T-helper 22 cell (primary cell): ENCODE measurements at regions not wholly inside any gene's neighbourhood (a gene's known extent, or its start where the extent isn't known, plus 50 kb on each side); places are given as distances from the start of the nearest gene placed in this dataset.

Experiments
- DNase-seq: peaks from one replicate; pipeline ENCODE4 v3.0.0-alpha.2; 2020; ENCODE audit warnings: low read depth

DNA sequence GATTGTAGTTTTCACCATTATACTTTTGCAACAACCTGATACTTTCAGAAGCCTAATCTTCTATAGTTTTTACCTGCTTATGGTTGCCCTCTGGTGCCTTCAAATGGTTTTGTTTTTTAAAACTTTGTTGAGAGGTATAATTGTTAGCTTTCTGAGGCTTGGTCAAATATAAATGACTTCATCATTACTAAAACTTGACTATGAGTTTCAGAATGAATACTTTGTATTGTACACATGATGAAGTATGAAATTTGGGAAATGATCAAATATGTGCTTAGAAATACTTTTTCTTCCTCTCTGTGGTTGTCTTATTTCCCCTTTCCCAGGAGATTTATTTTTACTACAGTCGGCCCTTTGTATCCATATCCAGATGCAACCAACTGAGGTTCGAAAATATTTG, 151.8 kb upstream of the B3GALT2 start:
- DNase-seq: no peak

DNA sequence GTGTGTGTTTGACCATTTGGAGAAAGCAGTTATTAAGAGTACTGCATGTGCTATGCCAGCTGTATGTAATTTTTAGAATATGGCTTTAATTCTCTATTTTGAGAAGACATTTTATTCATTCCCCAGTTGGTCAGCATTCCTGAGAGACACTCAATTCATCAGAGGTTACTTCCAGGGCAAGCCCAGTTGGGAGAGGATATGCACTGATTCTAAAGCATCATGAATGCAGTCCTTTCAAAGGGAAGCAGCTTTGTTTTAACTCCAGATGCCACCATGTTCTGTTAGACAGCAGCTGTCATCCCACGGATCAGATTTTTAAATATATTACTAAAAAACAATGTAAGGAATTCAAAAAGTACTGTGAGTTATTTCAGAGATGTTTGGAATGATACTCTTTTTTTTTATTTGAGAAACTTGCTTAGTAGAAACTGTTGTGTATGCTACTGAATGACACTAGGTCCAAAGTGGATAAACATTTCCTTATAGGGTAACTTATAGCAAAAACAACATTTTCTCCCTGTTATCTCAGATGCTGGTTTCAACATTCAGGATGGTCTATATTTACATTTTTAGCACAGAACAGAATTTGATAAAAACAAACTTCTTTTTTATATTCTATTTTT, 149.5 kb upstream of the B3GALT2 start:
- DNase-seq: no peak

GRCh38 chr1:193333166-193333565, 146.8 kb upstream of the B3GALT2 start:
- no peak for DNase-seq

DNA sequence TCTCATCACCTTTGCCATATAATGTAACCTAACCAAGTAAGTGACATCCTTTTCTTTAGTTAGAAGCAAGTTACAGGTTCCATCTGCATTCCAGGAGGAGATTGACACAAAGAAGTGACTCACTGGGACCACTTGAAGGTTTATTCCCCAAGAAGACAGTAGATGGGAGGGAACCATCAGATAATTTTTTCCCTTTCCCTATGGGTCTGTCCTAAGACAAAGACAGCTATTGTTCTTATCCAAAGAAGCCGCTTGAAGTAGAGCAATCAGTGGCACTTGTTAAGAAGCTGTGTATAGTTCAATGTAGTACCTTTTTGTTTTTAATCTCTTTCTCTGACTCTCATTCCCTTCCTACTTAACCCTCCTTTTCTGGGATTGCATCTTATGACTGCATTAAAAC, 139.9 kb upstream of the B3GALT2 start:
- no peak for DNase-seq

DNA sequence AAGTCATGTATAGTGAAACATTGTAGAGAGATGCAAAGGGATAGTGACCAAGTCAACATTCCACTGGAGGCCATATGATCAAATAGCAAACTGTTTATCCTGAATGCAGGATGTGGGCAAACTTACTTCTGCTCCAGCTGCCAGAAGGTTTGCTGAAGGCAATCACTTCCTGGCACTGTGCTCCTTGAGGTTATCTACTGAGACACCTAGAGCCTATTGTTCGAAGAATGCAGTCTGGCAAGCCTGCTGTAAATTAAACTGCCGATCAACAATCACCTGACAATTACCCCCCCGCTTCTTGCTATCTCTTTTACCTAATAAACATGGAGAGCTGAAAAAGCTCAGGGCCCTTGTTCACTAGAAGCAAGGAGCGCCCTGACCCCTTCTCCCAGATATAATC, 139.4 kb upstream of the B3GALT2 start:
- no peak for DNase-seq

GRCh38 chr1:193325042-193325441, 138.6 kb upstream of the B3GALT2 start:
- no peak for DNase-seq

DNA sequence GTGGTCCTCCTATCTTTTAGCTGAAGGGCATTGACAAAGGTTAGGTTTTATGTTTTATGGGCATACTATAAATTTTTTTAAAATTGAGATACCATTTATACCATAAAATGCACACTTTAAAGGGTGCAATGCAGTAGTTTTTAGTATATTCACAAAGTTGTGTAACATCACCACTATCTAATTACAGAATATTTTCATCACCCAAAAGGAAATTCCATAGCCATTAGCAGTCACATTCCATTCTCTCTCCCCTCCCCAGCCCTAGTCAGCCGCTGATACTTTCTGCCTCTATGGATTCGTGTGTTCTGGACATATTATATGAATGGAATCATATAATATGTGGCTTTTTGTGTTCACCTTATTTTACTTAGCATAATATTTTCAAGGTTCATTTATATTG, 135.8 kb upstream of the B3GALT2 start:
- DNase-seq: no peak

GRCh38 chr1:193321242-193321840, 134.9 kb upstream of the B3GALT2 start:
- DNase-seq: no peak

DNA sequence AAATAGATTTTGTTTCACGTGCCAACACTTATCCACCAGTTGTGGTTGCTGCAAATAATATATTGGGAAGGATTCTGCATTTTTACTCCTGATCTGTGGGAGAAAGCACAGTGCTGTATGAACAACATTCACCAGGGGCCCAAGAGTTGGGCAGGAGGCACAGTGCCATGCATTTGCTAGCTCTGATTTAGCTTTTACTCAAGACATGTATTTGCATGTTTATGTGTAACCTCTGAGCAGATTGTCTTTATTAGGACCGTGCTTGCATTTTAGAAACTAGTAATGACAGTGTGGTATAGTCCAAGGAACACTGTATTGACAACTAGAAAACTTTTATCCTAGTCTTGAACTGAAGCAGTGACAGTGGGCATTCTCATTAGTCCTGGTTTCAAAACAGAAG, 133.9 kb upstream of the B3GALT2 start:
- DNase-seq: no peak

- no peak for DNase-seq
Observed at GRCh38 chr1:193318347-193318746, 131.9 kb upstream of the B3GALT2 start.

DNA sequence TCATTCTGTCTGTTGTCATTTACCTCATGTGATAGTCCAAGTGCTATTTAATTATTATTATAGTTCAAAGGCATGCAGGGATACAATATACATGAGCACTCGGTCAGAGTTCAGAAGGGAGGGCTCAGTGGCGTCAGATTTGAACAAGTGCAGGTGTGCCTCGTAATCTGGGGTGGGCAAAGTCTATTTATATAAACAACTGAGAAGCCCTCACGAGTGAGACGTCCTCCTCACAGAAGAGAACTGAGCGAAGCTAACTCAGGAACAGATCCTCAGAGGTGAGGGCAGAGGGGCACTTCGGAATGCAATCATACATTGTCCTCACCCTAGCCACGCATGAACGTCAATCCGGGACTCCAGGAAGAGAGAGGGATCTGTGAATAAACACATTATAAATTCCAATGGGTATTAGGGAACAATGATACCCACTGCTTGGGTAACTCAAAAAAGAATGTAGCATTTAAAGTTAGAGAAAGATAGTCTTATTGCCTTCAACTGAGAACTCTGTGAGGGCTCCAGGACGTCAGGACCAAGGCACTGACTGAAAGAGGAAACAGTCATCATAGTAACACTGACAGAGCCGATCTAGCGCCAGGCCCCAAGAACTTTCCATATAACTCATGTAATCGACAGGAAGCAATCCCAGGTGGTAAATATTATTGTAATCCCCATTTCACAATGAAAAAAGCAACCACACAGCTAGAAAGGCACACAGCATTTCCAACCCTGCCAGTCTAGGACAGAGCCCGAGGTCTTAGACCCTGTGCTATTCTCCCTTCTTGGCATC, 127.1 kb upstream of the B3GALT2 start:
- DNase-seq: no peak

- no peak for DNase-seq
Observed at GRCh38 chr1:193312432-193312831, 126.0 kb upstream of the B3GALT2 start.

DNA sequence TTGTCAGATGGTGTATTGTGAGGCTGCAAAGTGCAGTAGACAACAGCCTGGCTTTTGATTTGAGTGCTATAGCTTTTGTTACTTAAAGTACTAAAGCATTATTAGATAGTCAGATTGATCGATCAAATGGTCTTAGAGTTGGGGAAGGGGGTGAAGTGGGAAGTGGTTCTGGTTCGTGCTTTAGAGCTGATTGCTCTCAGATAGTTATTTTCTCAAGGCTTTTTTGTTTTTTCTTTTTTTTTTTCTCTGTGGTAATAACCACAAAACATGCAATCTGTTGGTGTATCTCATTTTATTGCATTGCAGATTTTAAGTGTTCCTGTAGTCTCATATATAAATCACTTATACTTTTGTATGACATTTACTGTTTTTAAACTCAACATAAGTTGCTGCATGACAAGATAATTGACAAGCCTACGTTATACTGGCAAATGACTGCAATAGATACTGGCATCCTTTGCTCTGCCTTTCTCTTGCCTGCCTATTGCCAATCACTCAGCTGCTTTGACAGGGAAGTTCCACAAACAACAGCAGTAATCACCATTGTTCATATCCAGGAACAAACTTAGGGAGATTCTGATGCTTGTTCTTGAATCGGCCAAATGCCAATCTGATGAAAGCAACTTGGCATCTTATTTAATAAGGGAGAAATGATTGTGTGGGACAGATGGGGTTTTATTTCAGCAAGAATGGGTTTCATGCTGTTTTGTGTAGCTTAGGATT, 125.0 kb upstream of the B3GALT2 start:
- no peak for DNase-seq

- no peak for DNase-seq
Observed at GRCh38 chr1:193310564-193310963, 124.2 kb upstream of the B3GALT2 start.

DNA sequence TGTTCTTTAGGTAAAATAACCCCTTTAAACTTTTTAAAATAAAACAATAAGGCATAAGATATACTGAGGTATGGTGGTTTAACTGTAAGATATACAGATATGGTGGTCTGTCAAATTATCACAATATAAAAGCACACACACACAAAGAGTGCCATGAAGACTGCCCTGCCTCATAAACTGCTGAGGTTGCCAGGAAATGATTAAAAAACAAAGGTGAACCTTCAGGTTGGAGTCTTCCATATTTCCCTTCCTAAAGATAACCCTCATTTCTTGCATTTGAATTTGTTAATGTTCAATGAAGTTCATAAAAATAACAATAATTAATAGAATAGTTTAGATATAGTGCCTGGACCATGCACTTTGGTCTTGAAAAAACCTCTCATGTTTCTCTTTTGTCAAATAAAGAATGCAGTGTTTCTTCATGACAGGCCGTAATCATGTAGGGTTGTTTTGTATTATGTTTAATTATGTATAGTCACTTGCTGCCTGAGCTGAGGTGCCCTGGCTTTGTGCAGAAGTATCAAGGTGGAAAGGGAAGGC, 123.6 kb upstream of the B3GALT2 start:
- no peak for DNase-seq

- no peak for DNase-seq
Observed at GRCh38 chr1:193308438-193308837, 122.0 kb upstream of the B3GALT2 start.

- no peak for DNase-seq
Observed at GRCh38 chr1:193306430-193306829, 120.0 kb upstream of the B3GALT2 start.
